H9 (cell line): ENCODE measurements at regions not wholly inside any gene's neighbourhood (a gene's known extent, or its start where the extent isn't known, plus 50 kb on each side); places are given as distances from the start of the nearest gene placed in this dataset.

Experiments used
- DNase-seq: peaks from one replicate; pipeline ENCODE4 v3.0.0-alpha.2; 2017
- H2AFZ ChIP-seq: one replicate; pipeline ENCODE4 v1.6.1; 2013; ENCODE audit warnings: mild to moderate bottlenecking, low read length, control low read depth, moderate library complexity
- H2AK5ac ChIP-seq: 2 replicates; pipeline ENCODE4 v1.6.1; 2013; ENCODE audit warnings: low read length, control low read depth, mixed read lengths; ENCODE audit not compliant: insufficient read length
- H2BK120ac ChIP-seq: one replicate; pipeline ENCODE4 v1.6.1; 2013; ENCODE audit warnings: low read depth, mild to moderate bottlenecking, low read length, control low read depth, inconsistent platforms; ENCODE audit not compliant: poor library complexity, severe bottlenecking
- H2BK12ac ChIP-seq: 2 replicates; pipeline ENCODE4 v1.6.1; 2013; ENCODE audit warnings: low read length, control low read depth, mixed read lengths, low read depth; ENCODE audit not compliant: insufficient read length
- H2BK15ac ChIP-seq: 2 replicates; pipeline ENCODE4 v1.6.1; 2013; ENCODE audit warnings: low read depth, low read length, control low read depth
- H2BK20ac ChIP-seq: one replicate; pipeline ENCODE4 v1.6.1; 2013; ENCODE audit warnings: low read depth, mild to moderate bottlenecking, low read length, control low read depth, inconsistent platforms; ENCODE audit not compliant: poor library complexity, severe bottlenecking
- H2BK5ac ChIP-seq: 2 replicates; pipeline ENCODE4 v1.6.1; 2013; ENCODE audit warnings: low read length, control low read depth, mixed read lengths; ENCODE audit not compliant: insufficient read length
- H3K14ac ChIP-seq: 2 replicates; pipeline ENCODE4 v1.6.1; 2013; ENCODE audit warnings: low read length, control low read depth; ENCODE audit not compliant: insufficient read depth
- H3K18ac ChIP-seq: 2 replicates; pipeline ENCODE4 v1.6.1; 2013; ENCODE audit warnings: low read depth, mild to moderate bottlenecking, mixed read lengths, low read length, control low read depth; ENCODE audit not compliant: insufficient read length
- H3K23ac ChIP-seq: 2 replicates; pipeline ENCODE4 v1.6.1; 2013; ENCODE audit warnings: low read length, control low read depth, mixed read lengths, low read depth; ENCODE audit not compliant: insufficient read length
- H3K23me2 ChIP-seq: 2 replicates; pipeline ENCODE4 v1.6.1; 2013; ENCODE audit warnings: low read depth, mild to moderate bottlenecking, mixed read lengths, low read length, control low read depth; ENCODE audit not compliant: insufficient read length, poor library complexity, severe bottlenecking
- H3K27ac ChIP-seq: 2 replicates; pipeline ENCODE4 v1.5.1; 2013; ENCODE audit warnings: low read length, control low read depth, mixed read lengths, low read depth; ENCODE audit not compliant: insufficient read length
- H3K27me3 ChIP-seq: 2 replicates; pipeline ENCODE4 v1.6.1; 2013; ENCODE audit warnings: low read length, control low read depth, inconsistent platforms; ENCODE audit not compliant: insufficient read depth
- H3K4ac ChIP-seq: 2 replicates; pipeline ENCODE4 v1.6.1; 2013; ENCODE audit warnings: low read depth, mild to moderate bottlenecking, control low read depth, inconsistent platforms, low read length, moderate library complexity
- H3K4me1 ChIP-seq: 2 replicates; pipeline ENCODE4 v1.6.1; 2013; ENCODE audit warnings: low read length, control low read depth, inconsistent platforms; ENCODE audit not compliant: insufficient read depth
- H3K4me2 ChIP-seq: 2 replicates; pipeline ENCODE4 v1.6.1; 2013; ENCODE audit warnings: low read length, control low read depth, mixed read lengths; ENCODE audit not compliant: insufficient read length, insufficient read depth
- H3K56ac ChIP-seq: 2 replicates; pipeline ENCODE4 v1.6.1; 2013; ENCODE audit warnings: low read depth, mild to moderate bottlenecking, mixed read lengths, low read length, control low read depth; ENCODE audit not compliant: insufficient read length
- H3K79me1 ChIP-seq: 2 replicates; pipeline ENCODE4 v1.6.1; 2013; ENCODE audit warnings: low read depth, mild to moderate bottlenecking, moderate library complexity, low read length, control low read depth, inconsistent platforms; ENCODE audit not compliant: insufficient read depth, poor library complexity, severe bottlenecking
- H3K79me2 ChIP-seq: 2 replicates; pipeline ENCODE4 v1.6.1; 2013; ENCODE audit warnings: low read length, control low read depth, inconsistent platforms; ENCODE audit not compliant: insufficient read depth
- H3K9ac ChIP-seq: 2 replicates; pipeline ENCODE4 v1.6.1; 2013; ENCODE audit warnings: low read length, control low read depth, mixed read lengths; ENCODE audit not compliant: insufficient read length; ENCODE audit errors: extremely low read depth
- H3K9me3 ChIP-seq: one replicate; pipeline ENCODE4 v1.6.1; 2013; ENCODE audit warnings: low read depth, low read length, inconsistent platforms; ENCODE audit not compliant: control insufficient read depth
- H3T11ph ChIP-seq: one replicate; pipeline ENCODE4 v1.6.1; 2013; ENCODE audit warnings: mild to moderate bottlenecking, low read length, control low read depth, inconsistent platforms
- H4K20me1 ChIP-seq: one replicate; pipeline ENCODE4 v1.6.1; 2013; ENCODE audit not compliant: control insufficient read depth, insufficient read length, insufficient read depth
- H4K5ac ChIP-seq: 2 replicates; pipeline ENCODE4 v1.6.1; 2013; ENCODE audit warnings: low read depth, mild to moderate bottlenecking, mixed read lengths, low read length, control low read depth; ENCODE audit not compliant: insufficient read length
- H4K8ac ChIP-seq: replicated peaks from 2 replicates; pipeline ENCODE4 v1.6.1; 2013; ENCODE audit warnings: low read length, control low read depth, mixed read lengths, low read depth; ENCODE audit not compliant: insufficient read length
- H4K91ac ChIP-seq: 2 replicates; pipeline ENCODE4 v1.6.1; 2013; ENCODE audit warnings: low read depth, mild to moderate bottlenecking, moderate library complexity, mixed read lengths, low read length, control low read depth; ENCODE audit not compliant: insufficient read length
- H3K27ac Mint-ChIP-seq, 3 experiments: 2 replicates in 2 of 3; 3 replicates in 1 of 3; pipeline ENCODE4 v1.8.0; 2020 to 2021; ENCODE audit warnings: mixed read lengths in 3 of 3, mild to moderate bottlenecking in 1 of 3, moderate library complexity in 1 of 3
- H3K27me3 Mint-ChIP-seq: 2 replicates; pipeline ENCODE4 v1.8.0; 2021; ENCODE audit warnings: low read depth, mild to moderate bottlenecking, moderate library complexity, mixed read lengths
- H3K36me3 Mint-ChIP-seq, 3 experiments: 2 replicates in 2 of 3; 3 replicates in 1 of 3; pipeline ENCODE4 v1.8.0; 2020 to 2021; ENCODE audit warnings: low read depth in 3 of 3, mixed read lengths in 3 of 3; ENCODE audit not compliant: insufficient read depth in 1 of 3
- H3K4me1 Mint-ChIP-seq, 2 experiments: 2 replicates each; pipeline ENCODE4 v1.8.0; 2020; ENCODE audit warnings: mixed read lengths in 2 of 2
- H3K4me3 Mint-ChIP-seq, 2 experiments: 2 replicates in 1 of 2; 3 replicates in 1 of 2; pipeline ENCODE4 v1.8.0; 2020 to 2021; ENCODE audit warnings: mild to moderate bottlenecking in 2 of 2, mixed read lengths in 2 of 2, moderate library complexity in 1 of 2
- H3K9me3 Mint-ChIP-seq, 2 experiments: 2 replicates in 1 of 2; 3 replicates in 1 of 2; pipeline ENCODE4 v1.8.0; 2020; ENCODE audit warnings: mild to moderate bottlenecking in 2 of 2, mixed read lengths in 2 of 2, moderate library complexity in 1 of 2
- CTCF ChIP-seq: fragments of 200-600 bp; sonication (generic); conservative IDR thresholded peaks from 3 replicates; pipeline ENCODE4 v1.8.0; 2021; ENCODE audit warnings: antibody characterized with exemption, mild to moderate bottlenecking
- WGBS: extraction: QIAGEN DNeasy Blood & Tissue Kit; methylation state at CpG from one replicate; pipeline ENCODE4 v1.1.7; 2013; ENCODE audit warnings: missing lambda C conversion rate, low lambda C conversion rate, mixed read lengths; ENCODE audit not compliant: insufficient read length; ENCODE audit errors: extremely low coverage; 5-methylcytosine and 5-hydroxymethylcytosine counted together

GRCh38 chr1:214957330-214958137 is 125.0 kb upstream of the KCNK2 start:
- H3K27me3 ChIP-seq: no peaks in the 10 kb centered on the region
- H3K9me3 Mint-ChIP-seq: no peaks in the 10 kb centered on the region
- H3K4me3 Mint-ChIP-seq: no peak overlapping the region
- H3K27ac Mint-ChIP-seq: no peak overlapping the region
- no peak overlapping the region for H2BK12ac ChIP-seq
- no peak overlapping the region for H3K9ac ChIP-seq
- no peaks in the 10 kb centered on the region for H3K79me1 ChIP-seq
- no peak overlapping the region for H3K27ac ChIP-seq
- H3K14ac ChIP-seq: no peak overlapping the region
- no peak overlapping the region for H2BK15ac ChIP-seq
- DNase-seq: no peak
- H3K23me2 ChIP-seq: no peaks in the 10 kb centered on the region
- H3K56ac ChIP-seq: no peak overlapping the region
- H3K79me2 ChIP-seq: no peaks in the 10 kb centered on the region
- no CpG with 5 or more reads among the region's 8 CpGs for WGBS
- no peak overlapping the region for H4K91ac ChIP-seq
- no peak overlapping the region for H2AK5ac ChIP-seq
- no peaks in the 10 kb centered on the region for H4K20me1 ChIP-seq
- no peak overlapping the region for H3K4ac ChIP-seq
- no peak for TF ChIP-seq CTCF
- no peak overlapping the region for H2BK5ac ChIP-seq
- H3K18ac ChIP-seq: no peak overlapping the region
- H3K23ac ChIP-seq: no peak overlapping the region
- no peaks in the 10 kb centered on the region for H3K4me1 ChIP-seq
- H3K27me3 Mint-ChIP-seq: no peaks in the 10 kb centered on the region
- no peak overlapping the region for H2BK20ac ChIP-seq
- no peak overlapping the region for H3K4me2 ChIP-seq
- H2AFZ ChIP-seq: no peak overlapping the region
- no peak overlapping the region for H2BK120ac ChIP-seq
- H3K4me1 Mint-ChIP-seq: peaks cover 3 to 6% of the 10 kb centered on the region in 2 experiments; a peak in 3 of 4 replicates
- H4K8ac ChIP-seq: no peak overlapping the region
- H3T11ph ChIP-seq: no peak overlapping the region
- H3K9me3 ChIP-seq: no peaks in the 10 kb centered on the region
- H4K5ac ChIP-seq: no peak overlapping the region
- H3K36me3 Mint-ChIP-seq: no peaks in the 10 kb centered on the region; a peak in 1 of 7 replicates
